ENCODE measurements at regions not wholly inside any gene's neighbourhood (a gene's known extent, or its start where the extent isn't known, plus 50 kb on each side); places are given as distances from the start of the nearest gene placed in this dataset.
"Not testable (repeated sequence)": the region's sequence is repeated elsewhere in the genome, so short reads cannot be mapped to it uniquely, and the experiment has no call there.

GRCh38 chr2:90292451-90292850, 1601.0 kb downstream of the RPIA start:
- H3K18ac ChIP-seq (ENCODE audit: low read length); H3K4ac ChIP-seq (ENCODE audit: low read depth, low read length); H3K79me1 ChIP-seq (ENCODE audit: low read length); H3K36me3 ChIP-seq (ENCODE audit: control insufficient read depth, insufficient read depth, low read length); H2BK120ac ChIP-seq (ENCODE audit: low read depth, low read length); H3K27ac ChIP-seq (ENCODE audit: low read depth, low read length); DNase-seq; H2BK15ac ChIP-seq (replicated peaks; ENCODE audit: low read depth); H2AK5ac ChIP-seq (ENCODE audit: low read length); H4K8ac ChIP-seq (ENCODE audit: low read depth, low read length); H3K79me2 ChIP-seq (ENCODE audit: control insufficient read depth, insufficient read depth, low read length); H3K4me1 ChIP-seq (ENCODE audit: control insufficient read depth, low read depth, low read length); H3K27me3 ChIP-seq (ENCODE audit: insufficient read depth, low read length, poor library complexity); H3K56ac ChIP-seq (ENCODE audit: low read length); H3K9ac ChIP-seq (ENCODE audit: low read length); H3K23ac ChIP-seq (ENCODE audit: low read length); H2BK5ac ChIP-seq (ENCODE audit: low read length); H3K4me2 ChIP-seq (ENCODE audit: low read length); H3K4me3 ChIP-seq (ENCODE audit: low read length); H4K5ac ChIP-seq (ENCODE audit: low read length): not testable (repeated sequence)
- WGBS (ENCODE audit: extremely low coverage, insufficient coverage, low lambda C conversion rate) = no CpG with 5 or more reads among the region's 4 CpGs

GRCh38 chr2:90293224-90293623, 1601.8 kb downstream of the RPIA start:
- H3K36me3 ChIP-seq (ENCODE audit: control insufficient read depth, insufficient read depth, low read length); H3K9ac ChIP-seq (ENCODE audit: low read length); H3K79me1 ChIP-seq (ENCODE audit: low read length); H4K5ac ChIP-seq (ENCODE audit: low read length); H2BK5ac ChIP-seq (ENCODE audit: low read length); H3K56ac ChIP-seq (ENCODE audit: low read length); H3K4me2 ChIP-seq (ENCODE audit: low read length); H3K79me2 ChIP-seq (ENCODE audit: control insufficient read depth, insufficient read depth, low read length); DNase-seq; H3K4me1 ChIP-seq (ENCODE audit: control insufficient read depth, low read depth, low read length); H3K18ac ChIP-seq (ENCODE audit: low read length); H3K23ac ChIP-seq (ENCODE audit: low read length); H2AK5ac ChIP-seq (ENCODE audit: low read length); H2BK120ac ChIP-seq (ENCODE audit: low read depth, low read length); H2BK15ac ChIP-seq (replicated peaks; ENCODE audit: low read depth); H3K4ac ChIP-seq (ENCODE audit: low read depth, low read length); H3K27me3 ChIP-seq (ENCODE audit: insufficient read depth, low read length, poor library complexity); H3K4me3 ChIP-seq (ENCODE audit: low read length); H3K27ac ChIP-seq (ENCODE audit: low read depth, low read length); H4K8ac ChIP-seq (ENCODE audit: low read depth, low read length): not testable (repeated sequence)
- WGBS (ENCODE audit: extremely low coverage, insufficient coverage, low lambda C conversion rate) = no CpG with 5 or more reads among the region's 6 CpGs

GRCh38 chr2:90293806-90294205, 1602.3 kb downstream of the RPIA start:
- H3K4me2 ChIP-seq (ENCODE audit: low read length); H2AK5ac ChIP-seq (ENCODE audit: low read length); H2BK15ac ChIP-seq (replicated peaks; ENCODE audit: low read depth); H3K27ac ChIP-seq (ENCODE audit: low read depth, low read length); H4K8ac ChIP-seq (ENCODE audit: low read depth, low read length); H3K27me3 ChIP-seq (ENCODE audit: insufficient read depth, low read length, poor library complexity); H3K79me1 ChIP-seq (ENCODE audit: low read length); H3K23ac ChIP-seq (ENCODE audit: low read length); H3K4ac ChIP-seq (ENCODE audit: low read depth, low read length); H3K18ac ChIP-seq (ENCODE audit: low read length); H3K4me3 ChIP-seq (ENCODE audit: low read length); H3K79me2 ChIP-seq (ENCODE audit: control insufficient read depth, insufficient read depth, low read length); H2BK5ac ChIP-seq (ENCODE audit: low read length); DNase-seq; H3K4me1 ChIP-seq (ENCODE audit: control insufficient read depth, low read depth, low read length); H3K36me3 ChIP-seq (ENCODE audit: control insufficient read depth, insufficient read depth, low read length); H2BK120ac ChIP-seq (ENCODE audit: low read depth, low read length); H3K9ac ChIP-seq (ENCODE audit: low read length); H3K56ac ChIP-seq (ENCODE audit: low read length); H4K5ac ChIP-seq (ENCODE audit: low read length): not testable (repeated sequence)
- no CpG with 5 or more reads among the region's 9 CpGs for WGBS (ENCODE audit: extremely low coverage, insufficient coverage, low lambda C conversion rate)

GRCh38 chr2:90295036-90295750, 1603.7 kb downstream of the RPIA start:
- not testable (repeated sequence) for H3K23ac ChIP-seq (ENCODE audit: low read length); H3K4me1 ChIP-seq (ENCODE audit: control insufficient read depth, low read depth, low read length); DNase-seq; H3K4ac ChIP-seq (ENCODE audit: low read depth, low read length); H3K4me3 ChIP-seq (ENCODE audit: low read length); H2BK5ac ChIP-seq (ENCODE audit: low read length); H3K27me3 ChIP-seq (ENCODE audit: insufficient read depth, low read length, poor library complexity); H3K18ac ChIP-seq (ENCODE audit: low read length); H3K4me2 ChIP-seq (ENCODE audit: low read length); H3K79me1 ChIP-seq (ENCODE audit: low read length); H4K8ac ChIP-seq (ENCODE audit: low read depth, low read length); H3K79me2 ChIP-seq (ENCODE audit: control insufficient read depth, insufficient read depth, low read length); H2BK15ac ChIP-seq (replicated peaks; ENCODE audit: low read depth); H2BK120ac ChIP-seq (ENCODE audit: low read depth, low read length); H2AK5ac ChIP-seq (ENCODE audit: low read length); H3K9ac ChIP-seq (ENCODE audit: low read length); H3K36me3 ChIP-seq (ENCODE audit: control insufficient read depth, insufficient read depth, low read length); H4K5ac ChIP-seq (ENCODE audit: low read length); H3K56ac ChIP-seq (ENCODE audit: low read length); H3K27ac ChIP-seq (ENCODE audit: low read depth, low read length)
- WGBS (ENCODE audit: extremely low coverage, insufficient coverage, low lambda C conversion rate) = no CpG with 5 or more reads among the region's 17 CpGs

GRCh38 chr2:90296484-90296777, 1605.0 kb downstream of the RPIA start:
- not testable (repeated sequence) for H3K4me1 ChIP-seq (ENCODE audit: control insufficient read depth, low read depth, low read length); H3K4me2 ChIP-seq (ENCODE audit: low read length); H2BK15ac ChIP-seq (replicated peaks; ENCODE audit: low read depth); H3K79me2 ChIP-seq (ENCODE audit: control insufficient read depth, insufficient read depth, low read length); H3K9ac ChIP-seq (ENCODE audit: low read length); H3K36me3 ChIP-seq (ENCODE audit: control insufficient read depth, insufficient read depth, low read length); H3K4me3 ChIP-seq (ENCODE audit: low read length); H3K56ac ChIP-seq (ENCODE audit: low read length); H4K5ac ChIP-seq (ENCODE audit: low read length); H3K79me1 ChIP-seq (ENCODE audit: low read length); H3K4ac ChIP-seq (ENCODE audit: low read depth, low read length); H4K8ac ChIP-seq (ENCODE audit: low read depth, low read length); H2AK5ac ChIP-seq (ENCODE audit: low read length); H3K18ac ChIP-seq (ENCODE audit: low read length); H3K23ac ChIP-seq (ENCODE audit: low read length); H2BK120ac ChIP-seq (ENCODE audit: low read depth, low read length); H3K27me3 ChIP-seq (ENCODE audit: insufficient read depth, low read length, poor library complexity); H2BK5ac ChIP-seq (ENCODE audit: low read length); DNase-seq; H3K27ac ChIP-seq (ENCODE audit: low read depth, low read length)

- not testable (repeated sequence) for H3K18ac ChIP-seq (ENCODE audit: low read length); H2BK5ac ChIP-seq (ENCODE audit: low read length); H3K27me3 ChIP-seq (ENCODE audit: insufficient read depth, low read length, poor library complexity); H2AK5ac ChIP-seq (ENCODE audit: low read length); H3K56ac ChIP-seq (ENCODE audit: low read length); H3K36me3 ChIP-seq (ENCODE audit: control insufficient read depth, insufficient read depth, low read length); H3K27ac ChIP-seq (ENCODE audit: low read depth, low read length); H4K5ac ChIP-seq (ENCODE audit: low read length); H3K4me1 ChIP-seq (ENCODE audit: control insufficient read depth, low read depth, low read length); H3K4me2 ChIP-seq (ENCODE audit: low read length); H2BK120ac ChIP-seq (ENCODE audit: low read depth, low read length); H3K4ac ChIP-seq (ENCODE audit: low read depth, low read length); DNase-seq; H2BK15ac ChIP-seq (replicated peaks; ENCODE audit: low read depth); H3K4me3 ChIP-seq (ENCODE audit: low read length); H3K23ac ChIP-seq (ENCODE audit: low read length); H3K79me1 ChIP-seq (ENCODE audit: low read length); H3K79me2 ChIP-seq (ENCODE audit: control insufficient read depth, insufficient read depth, low read length); H3K9ac ChIP-seq (ENCODE audit: low read length); H4K8ac ChIP-seq (ENCODE audit: low read depth, low read length)
- WGBS (ENCODE audit: extremely low coverage, insufficient coverage, low lambda C conversion rate) = no CpG with 5 or more reads among the region's 2 CpGs
Observed at GRCh38 chr2:90297701-90298100, 1606.2 kb downstream of the RPIA start.

All from mesendoderm (in vitro differentiated cells).